H1 (cell line): ENCODE measurements at regions not wholly inside any gene's neighbourhood (a gene's known extent, or its start where the extent isn't known, plus 50 kb on each side); places are given as distances from the start of the nearest gene placed in this dataset.

Source experiments
- CTCF ChIA-PET: fragments of 300-600 bp; sonication (Branson Sonifier 250); formaldehyde crosslinking; loops from one replicate; lab custom pipeline; 2021; ENCODE audit not compliant: partially characterized antibody; lab: Charles Lee
- POLR2A ChIA-PET: fragments of 300-600 bp; sonication (Branson Sonifier 250); formaldehyde crosslinking; loops from one replicate; lab custom pipeline; 2021; ENCODE audit warnings: inconsistent platforms; ENCODE audit not compliant: partially characterized antibody; lab: Charles Lee
- DNase-seq, 2 experiments: peaks; one replicate each; pipeline versions ENCODE4 v3.0.0 to v3.0.0-alpha.2; 2010 to 2022; ENCODE audit warnings: low spot score in 2 of 2, low read depth in 1 of 2, mixed read lengths in 1 of 2
- FAIRE-seq: peaks from 2 replicates; lab custom pipeline; 2011; peaks lifted over from hg19 to GRCh38; lab: Jason Lieb, UNC
- H2AFZ ChIP-seq: 2 replicates; pipeline ENCODE4 v1.8.1; 2012; ENCODE audit warnings: low read length, inconsistent platforms
- H2AK5ac ChIP-seq: 2 replicates; pipeline ENCODE4 v1.6.1; 2013; ENCODE audit warnings: low read depth, low read length
- H2BK120ac ChIP-seq: replicated peaks from 2 replicates; pipeline ENCODE3; 2013; ENCODE audit warnings: low read depth, low read length, inconsistent platforms
- H2BK12ac ChIP-seq: 2 replicates; pipeline ENCODE4 v1.6.1; 2013; ENCODE audit warnings: low read depth, low read length
- H2BK15ac ChIP-seq: 2 replicates; pipeline ENCODE4 v1.6.1; 2013; ENCODE audit warnings: low read length
- H2BK20ac ChIP-seq: 2 replicates; pipeline ENCODE4 v1.6.1; 2013; ENCODE audit warnings: low read length
- H2BK5ac ChIP-seq: 2 replicates; pipeline ENCODE4 v1.6.1; 2013; ENCODE audit warnings: low read depth, low read length
- H3K14ac ChIP-seq: 2 replicates; pipeline ENCODE4 v1.6.1; 2013; ENCODE audit warnings: inconsistent platforms; ENCODE audit not compliant: insufficient read length
- H3K18ac ChIP-seq: 2 replicates; pipeline ENCODE4 v1.6.1; 2013; ENCODE audit warnings: low read length; ENCODE audit errors: extremely low read depth
- H3K23ac ChIP-seq: 2 replicates; pipeline ENCODE4 v1.6.1; 2013; ENCODE audit warnings: inconsistent platforms; ENCODE audit not compliant: insufficient read length
- H3K23me2 ChIP-seq: 2 replicates; pipeline ENCODE4 v1.6.1; 2013; ENCODE audit warnings: low read depth, low read length
- H3K27ac ChIP-seq: 2 replicates; pipeline ENCODE4 v1.6.1; 2011; ENCODE audit warnings: low read depth, low read length, inconsistent platforms
- H3K27me3 ChIP-seq, 4 experiments: replicated peaks in 1 of 4; 1 replicate in 1 of 4; 2 replicates in 3 of 4; pipeline versions ENCODE4 v1.6.1 to v1.8.1; 2011 to 2013; ENCODE audit warnings: low read length in 3 of 4, mild to moderate bottlenecking in 3 of 4, inconsistent platforms in 2 of 4, mixed read lengths in 2 of 4, moderate library complexity in 1 of 4; ENCODE audit not compliant: control insufficient read depth in 3 of 4, insufficient read depth in 3 of 4; ENCODE audit errors: extremely low read depth in 1 of 4
- H3K36me3 ChIP-seq, 4 experiments: 2 replicates each; pipeline versions ENCODE4 v1.6.1 to v1.8.1; 2011 to 2013; ENCODE audit warnings: mild to moderate bottlenecking in 4 of 4, low read length in 3 of 4, moderate library complexity in 2 of 4, control low read depth in 1 of 4, inconsistent platforms in 1 of 4; ENCODE audit not compliant: insufficient read depth in 4 of 4, control insufficient read depth in 2 of 4
- H3K4ac ChIP-seq: replicated peaks from 2 replicates; pipeline ENCODE3; 2013; ENCODE audit warnings: low read length, low read depth, mixed read lengths, inconsistent platforms; ENCODE audit not compliant: insufficient read length
- H3K4me1 ChIP-seq, 4 experiments: replicated peaks in 1 of 4; 1 replicate in 1 of 4; 2 replicates in 3 of 4; pipeline versions ENCODE4 v1.6.1 to v1.8.1; 2011 to 2013; ENCODE audit warnings: low read length in 3 of 4, inconsistent platforms in 2 of 4, mixed read lengths in 1 of 4; ENCODE audit not compliant: insufficient read depth in 4 of 4, control insufficient read depth in 3 of 4
- H3K4me2 ChIP-seq, 2 experiments: 2 replicates each; pipeline versions ENCODE4 v1.6.1 to v1.8.1; 2011 to 2013; ENCODE audit warnings: low read depth in 2 of 2, low read length in 2 of 2, control low read depth in 1 of 2, inconsistent platforms in 1 of 2, mild to moderate bottlenecking in 1 of 2; ENCODE audit not compliant: insufficient read depth in 1 of 2
- H3K4me3 ChIP-seq, 4 experiments: fragments of 200-600, 300-600 bp in 1 of 4; sonication (generic), shearing (Covaris generic), sonication (Bioruptor Twin) in 1 of 4; 2 replicates each; pipeline versions ENCODE4 v1.5.1 to v1.8.1; 2011 to 2016; ENCODE audit warnings: low read length in 4 of 4, low read depth in 3 of 4, control low read depth in 2 of 4, inconsistent platforms in 2 of 4, mild to moderate bottlenecking in 2 of 4, mixed read lengths in 1 of 4, moderate library complexity in 1 of 4; ENCODE audit not compliant: insufficient read depth in 2 of 4; ENCODE audit errors: extremely low read depth in 1 of 4
- H3K56ac ChIP-seq: replicated peaks from 2 replicates; pipeline ENCODE3; 2013; ENCODE audit warnings: low read depth, mild to moderate bottlenecking, mixed read lengths, low read length, inconsistent platforms; ENCODE audit not compliant: insufficient read length
- H3K79me1 ChIP-seq: 2 replicates; pipeline ENCODE4 v1.6.1; 2013; ENCODE audit warnings: low read depth, low read length, control low read depth
- H3K79me2 ChIP-seq, 2 experiments: 2 replicates each; pipeline versions ENCODE4 v1.6.1 to v1.8.1; 2012 to 2013; ENCODE audit warnings: low read length in 2 of 2, mild to moderate bottlenecking in 2 of 2, inconsistent platforms in 1 of 2; ENCODE audit not compliant: insufficient read depth in 2 of 2, control insufficient read depth in 1 of 2
- H3K9ac ChIP-seq, 4 experiments: replicated peaks in 1 of 4; 1 replicate in 1 of 4; 2 replicates in 3 of 4; pipeline versions ENCODE4 v1.6.1 to v1.8.1; 2011 to 2013; ENCODE audit warnings: low read depth in 3 of 4, low read length in 3 of 4, control low read depth in 2 of 4, mild to moderate bottlenecking in 2 of 4, moderate library complexity in 2 of 4, inconsistent platforms in 1 of 4; ENCODE audit errors: extremely low read depth in 1 of 4
- H3K9me3 ChIP-seq, 2 experiments: 2 replicates each; pipeline versions ENCODE4 v1.6.1 to v1.8.1; 2012 to 2013; ENCODE audit warnings: mild to moderate bottlenecking in 2 of 2, moderate library complexity in 2 of 2, control low read depth in 1 of 2, inconsistent platforms in 1 of 2, low read depth in 1 of 2, low read length in 1 of 2, mixed read lengths in 1 of 2; ENCODE audit not compliant: insufficient read depth in 2 of 2
- H4K20me1 ChIP-seq, 2 experiments: replicated peaks in 1 of 2; 2 replicates each; pipeline versions ENCODE3 to v1.8.1; 2011 to 2013; ENCODE audit warnings: inconsistent platforms in 2 of 2, low read length in 2 of 2, mild to moderate bottlenecking in 1 of 2; ENCODE audit not compliant: insufficient read depth in 2 of 2, control insufficient read depth in 1 of 2
- H4K5ac ChIP-seq: 2 replicates; pipeline ENCODE4 v1.6.1; 2013; ENCODE audit warnings: low read length, low read depth, mixed read lengths, inconsistent platforms; ENCODE audit not compliant: insufficient read length
- H4K8ac ChIP-seq: 2 replicates; pipeline ENCODE4 v1.8.0; 2013; ENCODE audit warnings: mild to moderate bottlenecking, moderate library complexity, low read length, inconsistent platforms; ENCODE audit not compliant: insufficient read depth; ENCODE audit errors: extremely low read depth
- H4K91ac ChIP-seq: replicated peaks from 2 replicates; pipeline ENCODE3; 2013; ENCODE audit warnings: low read length, mixed read lengths, inconsistent platforms; ENCODE audit not compliant: insufficient read length
- ASH2L ChIP-seq: fragments of 200-600, 300-600 bp; sonication (generic); IDR thresholded peaks from one replicate; pipeline ENCODE4 v1.7.1; 2017; ENCODE audit warnings: low read length
- CBX5 ChIP-seq: fragments of 300-800, 300-1000 bp; sonication (generic); IDR thresholded peaks from 2 replicates; pipeline ENCODE4 v1.7.1; 2016; ENCODE audit warnings: antibody characterized with exemption, low read length, low read depth
- CHD1 ChIP-seq: IDR thresholded peaks from 2 replicates; pipeline ENCODE4 v1.6.1; 2012; ENCODE audit warnings: low read depth, low read length, improper control_type of control experiment
- EGR1 ChIP-seq: IDR thresholded peaks from 2 replicates; pipeline ENCODE4 v1.6.1; 2011; ENCODE audit warnings: low read depth, low read length, borderline replicate concordance
- HDAC2 ChIP-seq, 2 experiments: fragments of 300-600 bp in 1 of 2; sonication (generic) in 1 of 2; IDR thresholded peaks; 2 replicates each; pipeline ENCODE4 v1.6.1; 2011 to 2012; ENCODE audit warnings: low read depth in 2 of 2, low read length in 2 of 2, mild to moderate bottlenecking in 2 of 2, moderate library complexity in 2 of 2, borderline replicate concordance in 1 of 2, inconsistent platforms in 1 of 2
- KDM1A ChIP-seq: fragments of 200-600, 300-600 bp; sonication (generic); IDR thresholded peaks from 2 replicates; pipeline ENCODE4 v1.7.1; 2016; ENCODE audit warnings: mild to moderate bottlenecking, low read length, borderline replicate concordance
- KDM4A ChIP-seq: IDR thresholded peaks from one replicate; pipeline ENCODE4 v1.7.1; 2012; ENCODE audit warnings: low read depth, mild to moderate bottlenecking, moderate library complexity, low read length, inconsistent platforms; ENCODE audit not compliant: severe bottlenecking
- MAFK ChIP-seq: IDR thresholded peaks from 2 replicates; pipeline ENCODE4 v1.6.1; 2012; ENCODE audit warnings: low read depth, mild to moderate bottlenecking, improper control_type of control experiment, low read length
- NANOG ChIP-seq: IDR thresholded peaks from 2 replicates; pipeline ENCODE4 v1.6.1; 2011; ENCODE audit warnings: low read length, low read depth, mild to moderate bottlenecking, inconsistent platforms; ENCODE audit not compliant: insufficient read depth, poor library complexity, severe bottlenecking
- POLR2AphosphoS5 ChIP-seq: IDR thresholded peaks from 2 replicates; pipeline ENCODE4 v1.6.1; 2011; ENCODE audit warnings: low read depth, low read length
- SIX5 ChIP-seq: IDR thresholded peaks from 2 replicates; pipeline ENCODE4 v1.6.1; 2011; ENCODE audit warnings: mild to moderate bottlenecking, low read depth, low read length
- SRF ChIP-seq: IDR thresholded peaks from 2 replicates; pipeline ENCODE4 v1.6.1; 2011; ENCODE audit warnings: mild to moderate bottlenecking, low read depth, low read length, moderate library complexity
- TAF7 ChIP-seq: optimal IDR thresholded peaks from 2 replicates; pipeline ENCODE3; 2011; ENCODE audit warnings: low read depth, mild to moderate bottlenecking, inconsistent platforms, low read length, moderate library complexity, borderline replicate concordance
- TEAD4 ChIP-seq: IDR thresholded peaks from 2 replicates; pipeline ENCODE4 v1.6.1; 2012; ENCODE audit warnings: low read depth, low read length, inconsistent platforms, mixed read lengths
- YY1 ChIP-seq: IDR thresholded peaks from 2 replicates; pipeline ENCODE4 v1.6.1; 2011; ENCODE audit warnings: low read depth, mild to moderate bottlenecking, low read length
- ZNF274 ChIP-seq: IDR thresholded peaks from 2 replicates; pipeline ENCODE4 v1.7.0; 2012; ENCODE audit warnings: low read length, borderline replicate concordance; ENCODE audit errors: extremely low read depth
- WGBS, 2 experiments: shearing (Covaris generic) in 1 of 2; methylation state at CpG; one replicate each; pipeline versions ENCODE4 v1.1.6 to v1.1.7; 2013 to 2015; ENCODE audit warnings: low lambda C conversion rate in 2 of 2, mixed read lengths in 2 of 2, inconsistent platforms in 1 of 2, low coverage in 1 of 2, missing lambda C conversion rate in 1 of 2; ENCODE audit not compliant: insufficient replicate concordance in 2 of 2, insufficient coverage in 1 of 2, insufficient read length in 1 of 2; ENCODE audit errors: extremely low coverage in 1 of 2, missing lambda C conversion rate in 1 of 2; 5-methylcytosine and 5-hydroxymethylcytosine counted together

GRCh38 chr2:198387677-198388076, 583.3 kb downstream of the PLCL1 start:
- Histone ChIP-seq H2BK120ac (no peak overlapping the region), H3K36me3 (no peaks in the 10 kb centered on the region), H3K23me2 (no peaks in the 10 kb centered on the region), H3K18ac (no peak overlapping the region), H2AFZ (no peak overlapping the region), H3K9me3 (no peaks in the 10 kb centered on the region), H2BK12ac (no peak overlapping the region), H2AK5ac (no peak overlapping the region), H2BK15ac (no peak overlapping the region), H2BK20ac (no peak overlapping the region), H3K79me2 (no peaks in the 10 kb centered on the region), H3K14ac (no peak overlapping the region), H2BK5ac (no peak overlapping the region), H3K27ac (no peak overlapping the region), H4K5ac (no peak overlapping the region), H3K27me3 (no peaks in the 10 kb centered on the region), H3K79me1 (no peaks in the 10 kb centered on the region), H4K91ac (no peak overlapping the region), H3K23ac (no peak overlapping the region), H3K56ac (no peak overlapping the region), H3K4me2 (no peak overlapping the region), H3K4ac (no peak overlapping the region), H4K20me1 (no peaks in the 10 kb centered on the region), H4K8ac (no peak overlapping the region), H3K4me3 (no peak overlapping the region), H3K4me1 (no peaks in the 10 kb centered on the region), H3K9ac (no peak overlapping the region)
- DNase-seq (no peak), FAIRE-seq (no peak)
- 0% methylated on average over 1 of the region's 1 CpG; no CpG with 5 or more reads in 1 of the 2 experiments for WGBS, 2 experiments
- POLR2A ChIA-PET, result no interaction called here
- no peak for TF ChIP-seq YY1
- no peak for TF ChIP-seq EGR1
- TF ChIP-seq ASH2L, result no peak
- TF ChIP-seq POLR2AphosphoS5, result no peak
- TF ChIP-seq TEAD4, result no peak
- TF ChIP-seq CBX5, result no peak
- TF ChIP-seq KDM4A, result no peak
- no peak for TF ChIP-seq KDM1A
- no peak for TF ChIP-seq SRF
- TF ChIP-seq NANOG, result no peak
- no peak for TF ChIP-seq TAF7
- TF ChIP-seq SIX5, result no peak
- TF ChIP-seq MAFK, result no peak
- no peak for TF ChIP-seq ZNF274
- no peak for TF ChIP-seq CHD1
- no peak for TF ChIP-seq HDAC2 (IDR thresholded peaks at IDR 0.05; ENCODE audit: borderline replicate concordance in 1 of 2, low read depth in 2 of 2, low read length in 2 of 2)
- CTCF ChIA-PET, result interaction anchor here (0.7 to 1.1 kb wide), 2 partner anchors 54 to 73 kb away, joined by 3 read pairs; no protein-coding TSS in a partner anchor
